ENCODE measurements at regions not wholly inside any gene's neighbourhood (a gene's known extent, or its start where the extent isn't known, plus 50 kb on each side); places are given as distances from the start of the nearest gene placed in this dataset.
A peak's percentile ranks its signal among the peaks of the same experiment; 100 is the strongest.

DNA sequence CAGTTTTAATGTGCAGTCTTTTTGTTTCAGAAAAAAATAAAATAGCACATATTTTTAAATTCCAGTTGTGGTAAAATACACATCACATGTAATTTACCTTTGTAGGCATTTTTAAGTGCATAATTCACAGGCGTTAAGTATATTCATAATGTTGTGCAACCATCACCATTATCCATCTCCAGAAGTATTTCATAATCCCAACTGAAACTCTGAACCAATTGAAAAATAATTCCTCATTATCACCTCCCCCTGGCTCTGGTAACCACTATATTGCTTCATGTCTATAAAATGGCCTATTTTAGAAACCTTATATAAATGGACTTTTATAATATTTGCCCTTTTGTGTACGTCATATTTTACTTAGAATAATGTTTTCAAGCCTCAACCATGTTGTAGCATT, 756.5 kb upstream of the KLHL1 start:
- Mint-ChIP-seq H3K9me3 (peaks cover 3% of the 10 kb centered on the region), H3K27me3 (no peaks in the 10 kb centered on the region), H3K36me3 (no peaks in the 10 kb centered on the region), H3K27ac (no peak overlapping the region), H3K4me1 (no peaks in the 10 kb centered on the region), H3K4me3 (no peak overlapping the region)
- CTCF ChIA-PET: no interaction called here
- no peak for DNase-seq

DNA sequence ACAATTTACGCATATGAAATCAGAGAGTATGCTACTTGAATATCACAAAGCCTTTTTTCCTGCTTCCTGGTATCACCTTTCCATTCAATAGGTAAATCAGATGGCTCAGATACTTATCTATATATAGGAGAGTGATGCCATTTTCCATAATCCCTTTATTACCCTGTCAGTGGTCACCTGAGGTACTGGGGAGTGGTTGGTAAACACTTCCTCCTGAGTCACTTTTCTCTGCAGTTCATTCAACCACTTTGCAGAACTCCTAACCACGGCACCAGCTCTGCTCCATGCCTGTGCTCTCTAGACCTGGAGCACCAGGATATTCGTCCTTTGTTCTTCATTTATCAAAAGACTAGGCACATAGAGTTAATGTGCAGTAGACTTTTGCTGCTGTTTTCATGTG, 748.5 kb upstream of the KLHL1 start:
- CTCF ChIA-PET: no interaction called here
- Mint-ChIP-seq H3K27me3 (no peaks in the 10 kb centered on the region), H3K4me3 (no peak overlapping the region), H3K36me3 (no peaks in the 10 kb centered on the region), H3K27ac (no peak overlapping the region), H3K9me3 (no peaks in the 10 kb centered on the region), H3K4me1 (no peaks in the 10 kb centered on the region)
- no peak for DNase-seq

DNA sequence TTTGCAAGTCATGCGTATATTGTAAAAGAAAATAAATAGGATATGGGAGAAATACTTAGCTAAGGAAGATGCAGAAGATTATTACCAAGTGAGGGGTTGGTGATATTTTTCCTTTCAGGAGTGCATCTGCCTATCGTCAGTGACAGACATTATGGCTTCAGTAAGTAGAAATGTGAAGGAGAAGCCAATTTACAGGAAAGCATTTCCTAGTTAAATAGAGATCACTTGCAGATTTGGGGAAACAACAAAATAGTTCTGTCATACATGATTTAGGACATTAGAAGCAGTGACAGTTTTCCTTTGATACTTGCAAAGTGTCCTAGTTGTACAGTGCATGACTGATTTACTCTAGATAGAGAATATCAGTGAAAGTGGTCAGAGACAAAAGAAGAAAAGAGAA, 747.8 kb upstream of the KLHL1 start:
- CTCF ChIA-PET: no interaction called here
- H3K9me3 Mint-ChIP-seq: no peaks in the 10 kb centered on the region
- H3K4me1 Mint-ChIP-seq: no peaks in the 10 kb centered on the region
- no peak for DNase-seq
- no peaks in the 10 kb centered on the region for H3K36me3 Mint-ChIP-seq
- H3K4me3 Mint-ChIP-seq: no peak overlapping the region
- no peaks in the 10 kb centered on the region for H3K27me3 Mint-ChIP-seq
- no peak overlapping the region for H3K27ac Mint-ChIP-seq

DNA sequence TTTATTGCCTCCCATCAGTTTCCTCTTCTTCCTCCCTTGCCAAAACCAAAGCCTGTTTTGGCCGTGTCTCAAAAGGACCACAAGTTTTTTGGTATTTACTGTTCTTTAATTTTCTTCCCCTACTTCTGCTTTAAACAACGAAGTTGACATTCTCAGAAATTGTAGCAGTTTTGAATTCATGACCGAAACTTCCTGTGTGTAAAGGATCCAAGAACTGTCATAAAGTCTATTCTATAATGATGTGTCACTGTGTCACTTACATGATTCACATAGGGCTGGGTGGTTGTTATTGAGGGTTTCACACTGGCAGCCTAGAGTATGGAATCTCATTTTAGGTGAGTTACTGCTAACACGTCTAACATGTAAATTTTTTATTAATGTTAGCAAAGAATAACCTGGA, 741.0 kb upstream of the KLHL1 start:
- no peak for DNase-seq
- H3K4me1 Mint-ChIP-seq: no peaks in the 10 kb centered on the region
- no peak overlapping the region for H3K27ac Mint-ChIP-seq
- H3K4me3 Mint-ChIP-seq: no peak overlapping the region
- H3K9me3 Mint-ChIP-seq: no peaks in the 10 kb centered on the region
- CTCF ChIA-PET: no interaction called here
- H3K36me3 Mint-ChIP-seq: no peaks in the 10 kb centered on the region
- no peaks in the 10 kb centered on the region for H3K27me3 Mint-ChIP-seq

DNA sequence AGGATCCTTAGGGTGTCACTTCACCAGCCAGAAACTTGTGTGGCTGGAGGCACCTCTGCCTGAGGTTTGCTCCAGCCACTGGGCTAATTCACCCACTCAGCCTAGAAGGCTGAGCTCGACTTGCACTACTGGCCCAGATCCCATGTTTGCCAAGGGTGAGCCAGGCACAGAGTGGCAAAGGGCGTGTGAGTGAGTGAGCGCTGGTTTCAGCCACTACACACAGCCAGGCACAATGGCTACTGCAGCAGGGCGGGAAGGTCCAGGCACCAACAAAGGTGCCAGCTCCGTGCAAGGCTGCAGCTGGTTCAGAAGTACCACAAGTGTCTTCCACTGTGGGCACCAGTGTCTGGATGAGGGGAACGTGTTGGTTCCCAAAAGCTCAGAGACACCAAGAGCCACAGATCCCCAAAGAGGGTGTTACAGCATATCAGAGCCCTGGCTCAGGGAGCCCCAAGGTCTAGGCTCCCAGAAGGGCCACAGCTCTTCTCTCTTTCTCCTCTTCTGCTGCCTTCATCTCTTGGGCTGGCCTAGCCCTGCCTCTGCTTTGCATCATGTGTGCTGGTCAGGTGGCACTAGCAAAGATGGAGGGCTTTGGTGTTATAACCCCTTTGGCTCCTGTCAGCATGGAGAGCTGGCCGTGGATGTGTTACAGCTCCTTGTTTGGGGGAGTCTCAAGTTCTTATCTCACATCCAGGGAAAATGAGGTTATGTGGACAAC, 736.3 kb upstream of the KLHL1 start:
- DNase-seq: no peak
- Mint-ChIP-seq H3K27ac (no peak overlapping the region), H3K4me3 (no peak overlapping the region), H3K36me3 (no peaks in the 10 kb centered on the region), H3K9me3 (no peaks in the 10 kb centered on the region), H3K27me3 (no peaks in the 10 kb centered on the region), H3K4me1 (no peaks in the 10 kb centered on the region)
- CTCF ChIA-PET: no interaction called here

DNA sequence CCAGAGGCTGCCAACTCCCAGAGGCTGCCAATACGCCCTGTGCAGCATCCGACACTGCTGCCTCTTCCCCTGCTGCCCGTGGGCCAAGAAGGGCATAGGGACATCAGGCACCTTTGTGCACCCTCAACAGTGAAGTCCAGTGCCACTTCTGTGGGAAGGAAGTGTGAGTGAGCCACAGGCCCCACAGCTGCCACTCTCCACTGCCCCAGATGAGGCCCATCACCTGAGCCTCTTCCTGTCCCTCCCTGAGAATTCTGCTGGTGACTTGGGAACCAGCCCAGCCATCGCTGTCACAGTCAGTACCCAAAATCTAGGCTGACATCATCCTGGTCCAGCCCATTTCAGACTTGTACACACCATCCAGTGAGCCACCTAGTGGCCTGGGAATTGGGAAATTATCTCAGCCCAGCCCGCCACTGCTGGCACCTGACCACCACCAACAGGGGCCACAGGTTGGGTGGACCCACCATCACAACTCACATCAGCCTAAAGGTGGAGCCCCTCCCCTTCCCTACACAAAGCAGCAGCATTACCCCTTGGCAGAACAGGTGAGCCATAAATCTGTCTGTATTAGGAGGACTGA, 733.9 kb upstream of the KLHL1 start:
- Mint-ChIP-seq H3K27me3 (no peaks in the 10 kb centered on the region), H3K36me3 (no peaks in the 10 kb centered on the region), H3K4me3 (no peak overlapping the region), H3K9me3 (no peaks in the 10 kb centered on the region), H3K27ac (no peak overlapping the region), H3K4me1 (no peaks in the 10 kb centered on the region)
- CTCF ChIA-PET: no interaction called here
- DNase-seq: no peak

DNA sequence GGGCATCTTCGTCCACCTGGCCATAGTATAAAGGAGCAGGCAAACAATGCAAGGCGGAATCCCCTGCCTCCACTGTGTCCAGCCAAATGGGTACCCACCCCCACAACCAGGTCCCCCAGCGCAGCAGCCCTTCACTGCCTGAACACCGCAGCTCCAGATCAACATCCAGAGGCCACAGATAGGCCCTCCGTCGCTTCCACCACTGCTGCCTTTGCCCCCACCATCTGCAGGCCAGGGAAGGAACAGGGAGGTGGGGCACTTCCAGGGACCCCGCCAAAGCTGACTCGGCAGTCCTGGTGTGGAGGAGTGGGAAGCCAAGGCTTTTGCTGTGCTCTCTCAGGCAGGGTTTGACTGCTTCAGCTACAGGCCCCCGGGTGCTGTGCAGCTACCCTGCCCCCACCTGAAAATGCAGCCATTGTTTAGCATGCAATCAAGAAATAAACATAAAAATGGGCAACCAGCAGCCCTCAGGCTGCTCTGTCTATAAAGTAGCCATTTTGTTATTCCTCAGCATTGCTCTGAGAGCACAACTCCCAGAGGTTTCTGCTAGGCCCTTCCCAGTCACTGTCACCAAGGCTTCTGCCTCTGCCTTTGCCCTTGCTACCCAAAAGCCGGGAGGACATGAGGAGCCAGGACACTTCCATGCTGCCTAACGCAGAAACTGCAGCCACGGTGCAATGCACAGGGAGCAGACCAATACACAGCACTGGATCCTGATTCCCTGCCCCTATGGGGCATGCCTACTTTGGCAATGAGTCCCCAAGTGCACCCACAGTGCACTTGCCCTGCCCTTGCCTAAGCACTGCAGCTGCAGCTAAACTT, 733.2 kb upstream of the KLHL1 start:
- H3K4me1 Mint-ChIP-seq: no peaks in the 10 kb centered on the region
- H3K36me3 Mint-ChIP-seq: no peaks in the 10 kb centered on the region
- no peak overlapping the region for H3K27ac Mint-ChIP-seq
- DNase-seq: no peak
- no peak overlapping the region for H3K4me3 Mint-ChIP-seq
- CTCF ChIA-PET: no interaction called here
- no peaks in the 10 kb centered on the region for H3K27me3 Mint-ChIP-seq
- H3K9me3 Mint-ChIP-seq: no peaks in the 10 kb centered on the region

DNA sequence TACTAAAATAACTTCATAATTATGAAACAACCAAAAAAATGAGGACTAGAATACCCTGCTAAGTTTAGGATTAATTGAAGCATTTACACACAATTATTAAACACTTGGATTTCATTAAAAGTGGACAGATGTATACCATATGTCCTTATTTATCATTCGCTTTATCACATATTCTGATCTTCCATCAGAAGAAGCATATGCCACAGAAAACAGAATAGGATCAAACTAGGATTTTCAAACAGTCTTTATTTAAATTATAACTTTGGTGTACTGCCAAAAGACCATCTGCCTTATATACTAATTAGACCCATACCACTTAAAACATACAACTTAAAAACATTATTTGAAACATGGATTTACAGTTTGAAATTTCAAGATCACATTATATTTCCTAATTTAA, 727.1 kb upstream of the KLHL1 start:
- no peaks in the 10 kb centered on the region for H3K4me1 Mint-ChIP-seq
- no peak overlapping the region for H3K4me3 Mint-ChIP-seq
- DNase-seq: no peak
- H3K9me3 Mint-ChIP-seq: peaks cover 2% of the 10 kb centered on the region
- H3K27me3 Mint-ChIP-seq: no peaks in the 10 kb centered on the region
- no peak overlapping the region for H3K27ac Mint-ChIP-seq
- no peaks in the 10 kb centered on the region for H3K36me3 Mint-ChIP-seq
- CTCF ChIA-PET: no interaction called here

DNA sequence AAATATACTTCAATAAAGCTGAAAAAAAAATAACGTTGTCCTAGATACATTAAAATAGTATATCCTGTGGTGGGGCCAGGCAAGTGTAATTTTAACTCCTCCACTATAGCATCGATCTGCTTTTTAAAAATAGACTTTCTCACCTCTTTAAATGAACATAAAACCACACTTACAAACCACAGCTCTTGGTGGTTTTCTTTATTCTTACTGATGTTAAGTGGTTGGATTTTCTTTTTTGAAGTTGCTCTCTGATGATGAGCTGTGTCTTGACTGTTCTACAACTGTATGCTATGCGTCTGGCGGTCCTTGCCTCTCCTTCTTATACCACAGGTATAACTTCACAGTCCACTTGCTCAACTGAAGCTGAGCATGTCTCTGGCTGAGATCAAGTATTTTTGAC, 721.5 kb upstream of the KLHL1 start:
- CTCF ChIA-PET: no interaction called here
- no peak overlapping the region for H3K4me3 Mint-ChIP-seq
- H3K36me3 Mint-ChIP-seq: no peaks in the 10 kb centered on the region
- peaks cover 2% of the 10 kb centered on the region for H3K9me3 Mint-ChIP-seq
- H3K27me3 Mint-ChIP-seq: no peaks in the 10 kb centered on the region
- DNase-seq: no peak
- H3K27ac Mint-ChIP-seq: no peak overlapping the region
- H3K4me1 Mint-ChIP-seq: no peaks in the 10 kb centered on the region

DNA sequence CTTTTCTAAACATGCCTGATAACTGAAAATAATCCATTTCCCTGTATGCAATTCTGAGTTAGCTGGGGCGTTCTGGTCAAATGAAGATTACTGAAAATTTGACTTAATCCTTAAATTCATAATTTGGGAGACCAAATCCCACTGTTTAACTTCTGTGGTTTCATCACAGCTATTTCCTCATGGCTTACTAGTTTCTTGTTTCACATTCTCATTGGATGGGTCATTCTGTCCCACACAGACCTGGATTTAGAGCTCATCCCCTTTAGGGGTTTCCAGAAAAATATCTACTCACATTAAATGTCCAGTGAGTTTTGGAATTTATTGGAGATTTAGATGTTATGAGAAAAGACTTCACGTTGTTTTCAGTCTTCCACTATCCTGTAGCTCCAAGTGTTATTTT, 709.3 kb upstream of the KLHL1 start:
- Mint-ChIP-seq H3K4me1 (no peaks in the 10 kb centered on the region), H3K9me3 (no peaks in the 10 kb centered on the region), H3K27me3 (no peaks in the 10 kb centered on the region), H3K36me3 (no peaks in the 10 kb centered on the region), H3K27ac (no peak overlapping the region), H3K4me3 (no peak overlapping the region)
- no peak for DNase-seq
- CTCF ChIA-PET: no interaction called here

DNA sequence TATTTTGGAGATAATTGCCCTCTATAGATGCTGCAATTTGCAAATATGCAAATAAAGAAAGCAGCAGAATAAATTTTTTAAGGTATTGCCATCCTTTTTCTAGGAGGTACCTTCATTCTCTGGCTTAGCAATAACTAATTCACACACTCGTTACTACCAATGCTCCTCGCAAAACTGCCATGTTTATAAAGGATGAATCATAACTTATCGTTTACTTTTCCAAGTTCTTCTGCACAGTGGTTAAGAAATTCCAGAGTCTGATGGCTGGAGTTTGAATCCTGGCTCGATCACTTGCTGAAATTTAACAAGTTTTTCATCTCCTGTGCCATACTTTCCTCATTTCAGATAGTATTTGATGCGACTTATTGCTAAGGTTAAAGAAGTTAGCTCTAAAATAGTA, 708.6 kb upstream of the KLHL1 start:
- no peak for DNase-seq
- Mint-ChIP-seq H3K4me1 (no peaks in the 10 kb centered on the region), H3K9me3 (no peaks in the 10 kb centered on the region), H3K27ac (no peak overlapping the region), H3K4me3 (no peak overlapping the region), H3K27me3 (no peaks in the 10 kb centered on the region), H3K36me3 (no peaks in the 10 kb centered on the region)
- CTCF ChIA-PET: no interaction called here

DNA sequence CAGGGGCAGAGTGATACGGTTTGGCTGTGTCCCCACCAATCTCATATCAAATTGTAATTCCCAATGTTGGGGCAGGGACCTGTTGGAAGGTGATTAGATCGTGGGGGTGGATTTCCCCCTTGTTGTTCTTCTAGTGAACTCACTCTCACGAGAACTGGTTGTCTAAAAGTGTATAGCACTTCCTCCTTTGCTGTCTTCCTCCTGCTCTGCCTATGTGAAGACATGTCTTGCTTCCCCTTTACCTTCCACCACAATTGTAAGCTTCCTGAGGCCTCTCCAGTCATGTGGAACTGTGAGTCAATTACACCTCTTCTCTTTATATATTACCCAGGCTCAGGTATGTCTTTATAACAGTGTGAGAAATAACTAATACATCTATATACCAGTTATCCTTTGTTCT, 706.4 kb upstream of the KLHL1 start:
- Mint-ChIP-seq H3K4me3 (no peak overlapping the region), H3K9me3 (peaks cover 4% of the 10 kb centered on the region), H3K36me3 (no peaks in the 10 kb centered on the region), H3K4me1 (no peaks in the 10 kb centered on the region), H3K27ac (no peak overlapping the region), H3K27me3 (no peaks in the 10 kb centered on the region)
- CTCF ChIA-PET: no interaction called here
- DNase-seq: no peak

DNA sequence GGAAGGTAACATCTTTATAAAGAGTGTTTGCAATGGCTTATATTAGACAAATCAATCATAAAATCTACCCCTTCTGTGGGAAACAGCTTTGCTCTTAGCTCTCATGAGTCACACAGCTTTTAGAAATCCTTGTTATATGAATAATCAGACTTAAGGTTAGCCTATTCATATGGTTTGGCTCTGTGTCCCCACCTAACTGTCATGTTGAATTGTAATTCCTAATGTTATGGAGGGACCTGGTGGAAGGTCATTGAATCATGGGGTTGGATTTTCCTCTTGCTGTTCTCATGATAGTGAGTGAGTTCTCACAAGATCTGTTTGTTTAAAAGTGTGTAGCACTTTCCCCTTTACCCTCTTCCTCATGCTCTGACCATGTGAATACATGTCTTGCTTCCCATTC, 704.2 kb upstream of the KLHL1 start:
- CTCF ChIA-PET: no interaction called here
- H3K9me3 Mint-ChIP-seq: peaks cover 9% of the 10 kb centered on the region
- no peak overlapping the region for H3K27ac Mint-ChIP-seq

DNA sequence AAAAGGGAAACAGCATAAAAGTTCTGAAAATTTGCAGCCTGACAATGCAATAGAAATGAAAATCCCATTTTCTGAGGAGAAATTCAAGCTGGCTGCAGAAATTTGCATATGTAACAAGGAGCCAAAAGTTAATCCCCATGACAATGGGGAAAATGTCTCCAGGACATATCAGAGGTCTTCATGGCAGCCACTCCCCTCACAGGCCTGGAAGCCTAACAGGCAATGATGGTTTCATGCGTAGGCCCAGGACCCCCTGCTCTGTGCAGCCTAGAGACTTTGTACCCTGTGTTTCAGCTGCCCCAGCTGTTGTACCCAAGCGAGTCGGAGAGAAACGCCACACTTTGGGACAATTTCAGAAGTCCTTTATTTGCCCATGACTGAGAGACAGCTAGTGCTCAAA, 701.3 kb upstream of the KLHL1 start:
- Mint-ChIP-seq H3K9me3 (peaks cover 9% of the 10 kb centered on the region), H3K36me3 (no peaks in the 10 kb centered on the region), H3K4me1 (no peaks in the 10 kb centered on the region), H3K27me3 (no peaks in the 10 kb centered on the region), H3K4me3 (no peak overlapping the region), H3K27ac (no peak overlapping the region)
- no peak for DNase-seq
- CTCF ChIA-PET: no interaction called here

More for the DNA sequence above, 704.2 kb upstream of the KLHL1 start:
- H3K4me3 Mint-ChIP-seq: no peak overlapping the region
- DNase-seq: no peak
- H3K4me1 Mint-ChIP-seq: no peaks in the 10 kb centered on the region
- H3K36me3 Mint-ChIP-seq: no peaks in the 10 kb centered on the region
- no peaks in the 10 kb centered on the region for H3K27me3 Mint-ChIP-seq

DNA sequence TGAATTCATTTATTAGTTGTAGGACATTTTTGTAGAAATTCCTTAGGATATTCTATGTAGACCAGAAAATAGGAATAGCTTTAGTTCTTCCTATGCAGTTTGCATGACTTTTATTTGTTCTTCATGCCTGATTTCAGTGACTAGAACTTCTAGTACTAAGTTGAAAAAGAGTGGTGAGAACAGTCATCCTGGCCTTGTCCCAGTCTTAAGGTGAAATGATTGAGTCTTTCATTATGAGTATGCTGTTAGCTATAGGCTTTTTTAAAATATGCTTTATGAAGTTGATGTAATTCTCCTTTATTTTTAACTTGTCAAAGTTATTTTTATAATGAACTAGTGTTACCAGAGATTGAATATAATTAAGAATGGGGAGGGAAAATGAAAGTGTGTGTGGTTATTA, 690.1 kb upstream of the KLHL1 start:
- CTCF ChIA-PET: no interaction called here
- Mint-ChIP-seq H3K4me3 (no peak overlapping the region), H3K4me1 (no peaks in the 10 kb centered on the region), H3K9me3 (no peaks in the 10 kb centered on the region), H3K27ac (peak overlapping the region; percentile 42), H3K36me3 (no peaks in the 10 kb centered on the region), H3K27me3 (no peaks in the 10 kb centered on the region)
- no peak for DNase-seq
